ENCODE measurements at regions not wholly inside any gene's neighbourhood (a gene's known extent, or its start where the extent isn't known, plus 50 kb on each side); places are given as distances from the start of the nearest gene placed in this dataset.
"Not testable (repeated sequence)": the region's sequence is repeated elsewhere in the genome, so short reads cannot be mapped to it uniquely, and the experiment has no call there.

GRCh38 chr11:21710809-21711208 lies 482.1 kb upstream of the ANO5 start:
- DNase-seq (ENCODE audit: extremely low read depth, low read depth), result no peak

GRCh38 chr11:21711341-21711740 lies 481.5 kb upstream of the ANO5 start:
- no peak for DNase-seq (ENCODE audit: extremely low read depth, low read depth)

- DNase-seq (ENCODE audit: extremely low read depth, low read depth), result no peak
These were observed 469.2 kb upstream of the ANO5 start for GRCh38 chr11:21723678-21724077.

GRCh38 chr11:21727102-21727501 lies 465.8 kb upstream of the ANO5 start:
- DNase-seq (ENCODE audit: extremely low read depth, low read depth), result no peak

- DNase-seq (ENCODE audit: extremely low read depth, low read depth), result no peak
These were observed 456.5 kb upstream of the ANO5 start for GRCh38 chr11:21736404-21736803.

GRCh38 chr11:21752475-21753243 lies 440.2 kb upstream of the ANO5 start:
- not testable (repeated sequence) for DNase-seq (ENCODE audit: extremely low read depth, low read depth)

- DNase-seq (ENCODE audit: extremely low read depth, low read depth), result not testable (repeated sequence)
These were observed 439.6 kb upstream of the ANO5 start for GRCh38 chr11:21753244-21753767.

- no peak for DNase-seq (ENCODE audit: extremely low read depth, low read depth)
These were observed 431.9 kb upstream of the ANO5 start for GRCh38 chr11:21761000-21761399.

- no peak for DNase-seq (ENCODE audit: extremely low read depth, low read depth)
These were observed 424.5 kb upstream of the ANO5 start for GRCh38 chr11:21768388-21768787.

GRCh38 chr11:21769188-21769587 lies 423.7 kb upstream of the ANO5 start:
- no peak for DNase-seq (ENCODE audit: extremely low read depth, low read depth)

- DNase-seq (ENCODE audit: extremely low read depth, low read depth), result no peak
These were observed 421.8 kb upstream of the ANO5 start for GRCh38 chr11:21771097-21771496.

GRCh38 chr11:21774212-21774611 lies 418.7 kb upstream of the ANO5 start:
- no peak for DNase-seq (ENCODE audit: extremely low read depth, low read depth)

GRCh38 chr11:21775911-21776310 lies 417.0 kb upstream of the ANO5 start:
- DNase-seq (ENCODE audit: extremely low read depth, low read depth), result no peak

- no peak for DNase-seq (ENCODE audit: extremely low read depth, low read depth)
These were observed 408.9 kb upstream of the ANO5 start for GRCh38 chr11:21783954-21784353.

GRCh38 chr11:21785351-21785750 lies 407.5 kb upstream of the ANO5 start:
- DNase-seq (ENCODE audit: extremely low read depth, low read depth), result no peak

- no peak for DNase-seq (ENCODE audit: extremely low read depth, low read depth)
These were observed 398.6 kb upstream of the ANO5 start for GRCh38 chr11:21794306-21794705.

GRCh38 chr11:21798216-21798615 lies 394.7 kb upstream of the ANO5 start:
- DNase-seq (ENCODE audit: extremely low read depth, low read depth), result no peak

- not testable (repeated sequence) for DNase-seq (ENCODE audit: extremely low read depth, low read depth)
These were observed 388.4 kb upstream of the ANO5 start for GRCh38 chr11:21804523-21804922.

- no peak for DNase-seq (ENCODE audit: extremely low read depth, low read depth)
These were observed 386.4 kb upstream of the ANO5 start for GRCh38 chr11:21806508-21806907.

- DNase-seq (ENCODE audit: extremely low read depth, low read depth), result no peak
These were observed 385.9 kb upstream of the ANO5 start for GRCh38 chr11:21806947-21807346.

GRCh38 chr11:21807350-21807749 lies 385.5 kb upstream of the ANO5 start:
- DNase-seq (ENCODE audit: extremely low read depth, low read depth), result no peak

- DNase-seq (ENCODE audit: extremely low read depth, low read depth), result no peak
These were observed 382.2 kb upstream of the ANO5 start for GRCh38 chr11:21810650-21811049.

GRCh38 chr11:21811572-21811971 lies 381.3 kb upstream of the ANO5 start:
- DNase-seq (ENCODE audit: extremely low read depth, low read depth), result no peak
